K562 (cell line): ENCODE measurements at regions not wholly inside any gene's neighbourhood (a gene's known extent, or its start where the extent isn't known, plus 50 kb on each side); places are given as distances from the start of the nearest gene placed in this dataset.

Experiments used
- ATAC-seq: fragments of 200-7000 bp; cut with Tn5 transposase; 3 replicates; pipeline ENCODE4 v1.9.1; 2020; ENCODE audit warnings: moderate library complexity
- BruUV-seq: library from RNA; stranded (reverse); fragments of 400-500 nt; replicated peaks from 2 replicates; lab custom pipeline; 2021; lab: Mats Ljungman, UMichigan
- CTCF ChIA-PET: fragments of 300-600 bp; formaldehyde crosslinking; extraction: SDS; loops from one replicate; lab custom pipeline; 2021; ENCODE audit warnings: low intra/inter-chr PET ratio; lab: Yijun Ruan, JAX
- POLR2A ChIA-PET: fragments of 300-600, 350-650 bp; sonication (Branson Sonifier 250); formaldehyde crosslinking; extraction: SDS; loops from one replicate; lab custom pipeline; 2021; ENCODE audit warnings: antibody characterized with exemption, inconsistent platforms; lab: Yijun Ruan, JAX
- DNase-seq, 4 experiments: peaks; one replicate each; pipeline versions ENCODE4 v3.0.0 to v3.0.0-alpha.2; 2011 to 2018; ENCODE audit warnings: low spot score in 3 of 4, mixed read lengths in 3 of 4; ENCODE audit errors: extremely low read depth in 1 of 4
- FAIRE-seq: peaks from 2 replicates; lab custom pipeline; 2011; peaks lifted over from hg19 to GRCh38; lab: Jason Lieb, UNC
- H2AFZ ChIP-seq: 2 replicates; pipeline ENCODE4 v1.6.0; 2011; ENCODE audit warnings: low read depth, low read length, control low read depth, inconsistent platforms
- H3K27ac ChIP-seq: fragments of 200-600 bp; 3 replicates; pipeline ENCODE4 v1.8.0; 2011; ENCODE audit warnings: low read depth, mild to moderate bottlenecking, control low read depth, inconsistent platforms, low read length, moderate library complexity, mixed read lengths; ENCODE audit errors: extremely low read depth
- H3K27me3 ChIP-seq, 2 experiments: fragments of 300-600 bp in 1 of 2; 2 replicates in 1 of 2; 3 replicates in 1 of 2; pipeline versions ENCODE4 v1.6.0 to v1.8.0; 2011; ENCODE audit warnings: inconsistent platforms in 2 of 2, low read length in 2 of 2, mild to moderate bottlenecking in 1 of 2, mixed read lengths in 1 of 2, moderate library complexity in 1 of 2; ENCODE audit not compliant: control insufficient read depth in 2 of 2, insufficient read depth in 2 of 2
- H3K36me3 ChIP-seq: fragments of 300-600 bp; 3 replicates; pipeline ENCODE4 v1.8.0; 2011; ENCODE audit warnings: mild to moderate bottlenecking, low read length, inconsistent platforms; ENCODE audit not compliant: control insufficient read depth, insufficient read depth
- H3K4me1 ChIP-seq, 2 experiments: fragments of 200-600 bp in 1 of 2; replicated peaks in 1 of 2; 2 replicates in 1 of 2; 3 replicates in 1 of 2; pipeline versions ENCODE4 v1.5.1 to v1.8.0; 2011; ENCODE audit warnings: inconsistent platforms in 2 of 2, low read length in 2 of 2, mild to moderate bottlenecking in 1 of 2, mixed read lengths in 1 of 2, moderate library complexity in 1 of 2; ENCODE audit not compliant: control insufficient read depth in 2 of 2, insufficient read depth in 2 of 2
- H3K4me2 ChIP-seq: 2 replicates; pipeline ENCODE4 v1.6.1; 2011; ENCODE audit warnings: low read length, control low read depth, inconsistent platforms, mixed read lengths; ENCODE audit not compliant: insufficient read depth
- H3K4me3 ChIP-seq: fragments of 200-600 bp; sonication (generic), shearing (Covaris generic); 2 replicates; pipeline ENCODE4 v1.5.1; 2016; ENCODE audit warnings: control low read depth, inconsistent platforms
- H3K79me2 ChIP-seq: fragments of 200-600 bp; 3 replicates; pipeline ENCODE4 v1.8.0; 2011; ENCODE audit warnings: low read length, inconsistent platforms; ENCODE audit not compliant: control insufficient read depth, insufficient read depth
- H3K9ac ChIP-seq, 2 experiments: 2 replicates each; pipeline versions ENCODE4 v1.6.0 to v1.6.1; 2011; ENCODE audit warnings: low read depth in 2 of 2, low read length in 2 of 2, control low read depth in 1 of 2, inconsistent platforms in 1 of 2, mild to moderate bottlenecking in 1 of 2, mixed read lengths in 1 of 2; ENCODE audit not compliant: insufficient read depth in 1 of 2
- H3K9me1 ChIP-seq: one replicate; pipeline ENCODE4 v1.6.0; 2011; ENCODE audit warnings: inconsistent platforms, mild to moderate bottlenecking, low read length, moderate library complexity; ENCODE audit not compliant: control insufficient read depth, insufficient read depth
- H3K9me3 ChIP-seq: replicated peaks from 2 replicates; pipeline ENCODE4 v1.5.1; 2011; ENCODE audit warnings: low read depth, low read length, inconsistent platforms; ENCODE audit not compliant: control insufficient read depth, insufficient read depth
- H4K20me1 ChIP-seq: replicated peaks from 2 replicates; pipeline ENCODE4 v1.6.1; 2011; ENCODE audit warnings: low read length, inconsistent platforms, mixed read lengths; ENCODE audit not compliant: control insufficient read depth, insufficient read depth
- CBFA2T2 ChIP-seq: fragments of 450-650 bp; conservative IDR thresholded peaks from 2 replicates; pipeline ENCODE4 v1.6.1; 2017; ENCODE audit warnings: mild to moderate bottlenecking
- CBX2 ChIP-seq: fragments of 200-600 bp; sonication (generic); IDR thresholded peaks from one replicate; pipeline ENCODE4 v1.6.1; 2012; ENCODE audit warnings: mild to moderate bottlenecking, low read length, inconsistent platforms; ENCODE audit not compliant: insufficient read depth, poor library complexity, severe bottlenecking
- DLX4 ChIP-seq: fragments of 250-450 bp; sonication (Bioruptor Pico); IDR thresholded peaks from 2 replicates; pipeline ENCODE4 v1.6.1; 2021; ENCODE audit warnings: mild to moderate bottlenecking
- ERF ChIP-seq: fragments of 450-650 bp; formaldehyde crosslinking; IDR thresholded peaks from 2 replicates; pipeline ENCODE4 v1.4.0; 2020; ENCODE audit warnings: mild to moderate bottlenecking, mixed read lengths
- GTF3C2 ChIP-seq: IDR thresholded peaks from 3 replicates; pipeline ENCODE4 v1.6.1; 2011; ENCODE audit warnings: borderline replicate concordance, mild to moderate bottlenecking, moderate library complexity; ENCODE audit not compliant: insufficient read length; ENCODE audit errors: extremely low read depth
- POLR2H ChIP-seq: IDR thresholded peaks from 2 replicates; pipeline ENCODE4 v1.6.1; 2016; ENCODE audit warnings: missing genetic modification characterization, low read depth, mild to moderate bottlenecking, control low read depth, missing compliant biosample characterization, moderate library complexity
- RBBP5 ChIP-seq: fragments of 200-600 bp; sonication (generic); IDR thresholded peaks from 2 replicates; pipeline ENCODE4 v1.6.1; 2012; ENCODE audit warnings: borderline replicate concordance, mild to moderate bottlenecking, low read length, control low read depth, inconsistent platforms; ENCODE audit not compliant: insufficient read depth, poor library complexity, severe bottlenecking
- WGBS: fragments of 100-300 bp; shearing (Covaris generic); methylation state at CpG from one replicate; pipeline ENCODE4 v1.1.6; 2016; ENCODE audit warnings: low coverage, mixed read lengths; ENCODE audit not compliant: insufficient coverage; ENCODE audit errors: missing lambda C conversion rate; 5-methylcytosine and 5-hydroxymethylcytosine counted together
- in situ Hi-C: fragments of 300-500 bp; cut with MboI; formaldehyde crosslinking; loops from 4 replicates; pipeline ENCODE4 v1.15.0; 2018; ENCODE audit warnings: inconsistent platforms, mixed read lengths
- intact Hi-C: fragments of 100-400 bp; cut with micrococcal nuclease; formaldehyde crosslinking; loops from 2 replicates; pipeline ENCODE4 v1.14.2; 2022

DNA sequence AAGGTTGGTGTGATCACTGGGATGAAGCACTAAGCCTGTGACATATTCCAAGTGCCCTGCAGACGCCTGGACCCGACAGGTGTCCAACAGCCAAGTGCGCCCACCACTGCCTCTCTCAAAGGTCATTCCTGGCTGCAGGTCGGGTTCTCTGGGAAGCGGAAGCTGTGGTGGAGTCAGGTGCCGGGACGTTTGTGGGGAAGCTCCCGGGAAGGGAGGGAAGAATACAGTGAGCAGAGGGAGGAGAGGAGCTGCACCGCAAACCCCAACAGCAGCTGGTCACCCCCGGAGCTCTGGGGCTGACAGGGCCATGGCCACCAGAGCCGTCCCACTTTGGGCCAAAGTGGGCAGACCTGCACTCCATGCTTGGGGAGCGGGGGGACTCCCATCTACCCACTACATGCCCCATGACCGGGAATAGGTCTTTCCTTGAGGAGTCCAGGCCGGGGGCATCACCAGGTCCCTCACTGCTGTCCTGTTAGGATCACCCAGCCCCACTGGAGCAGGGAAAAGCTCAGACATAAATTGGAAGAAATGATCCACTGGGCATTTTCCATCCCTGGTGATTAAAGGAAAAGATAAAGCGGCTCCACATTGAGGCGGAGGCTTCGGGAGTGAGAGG, 84.5 kb upstream of the PPP2R2D start:
- no peak overlapping the region for H3K27ac ChIP-seq
- WGBS, result 0% methylated on average over 8 of the region's 17 CpGs
- TF ChIP-seq CBX2 (no peak), GTF3C2 (no peak), CBFA2T2 (no peak), ERF (no peak), DLX4 (CRISPR knock-in tag) (no peak), POLR2H (tag) (no peak), RBBP5 (no peak)
- no peaks in the 10 kb centered on the region for H3K79me2 ChIP-seq
- DNase-seq (no peak), ATAC-seq (no peak), FAIRE-seq (no peak)
- H3K9me1 ChIP-seq, result no peaks in the 10 kb centered on the region
- H3K4me1 ChIP-seq, result 0 out of 5 replicates have a peak, but pooled peaks cover 0 to 4% of the 10 kb centered on the region in 2 experiments
- H3K36me3 ChIP-seq, result no peaks in the 10 kb centered on the region
- intact Hi-C loops, result no loop called here
- in situ Hi-C loops, result no loop called here
- peaks cover 5 to 64% of the 10 kb centered on the region in 2 experiments; a peak in 3 of 5 replicates for H3K27me3 ChIP-seq
- no peak overlapping the region for H3K9ac ChIP-seq
- H3K4me2 ChIP-seq, result no peak overlapping the region
- H3K9me3 ChIP-seq, result no peaks in the 10 kb centered on the region
- BruUV-seq, result no TSS peak
- ChIA-PET CTCF (no interaction called here), POLR2A (no interaction called here)
- no peak overlapping the region for H2AFZ ChIP-seq
- no peaks in the 10 kb centered on the region for H4K20me1 ChIP-seq
- H3K4me3 ChIP-seq, result no peak overlapping the region
